Spinal cord (tissue), 9 donors: ENCODE measurements at regions not wholly inside any gene's neighbourhood (a gene's known extent, or its start where the extent isn't known, plus 50 kb on each side); places are given as distances from the start of the nearest gene placed in this dataset.
"Not testable (repeated sequence)": the region's sequence is repeated elsewhere in the genome, so short reads cannot be mapped to it uniquely, and the experiment has no call there.

Source experiments
- DNase-seq, 6 donors: peaks; one replicate each; pipeline versions ENCODE4 v3.0.0 to v3.0.0-alpha.2; 2013 to 2015; ENCODE audit warnings: low spot score in 6 of 6, low read depth in 4 of 6
- H3K27ac ChIP-seq: one replicate; pipeline ENCODE4 v1.5.1; 2013; ENCODE audit warnings: low read depth, low read length, control low read depth
- H3K27me3 ChIP-seq: one replicate; pipeline ENCODE4 v1.6.1; 2013; ENCODE audit warnings: low read length; ENCODE audit not compliant: control insufficient read depth, insufficient read depth
- H3K36me3 ChIP-seq: one replicate; pipeline ENCODE4 v1.6.1; 2013; ENCODE audit warnings: low read length; ENCODE audit not compliant: control insufficient read depth, insufficient read depth
- H3K4me1 ChIP-seq: one replicate; pipeline ENCODE4 v1.6.1; 2013; ENCODE audit warnings: low read length; ENCODE audit not compliant: control insufficient read depth, insufficient read depth
- H3K4me3 ChIP-seq: one replicate; pipeline ENCODE4 v1.5.1; 2013; ENCODE audit warnings: low read depth, low read length, control low read depth
- H3K9me3 ChIP-seq: one replicate; pipeline ENCODE4 v1.6.1; 2013; ENCODE audit warnings: low read length; ENCODE audit not compliant: control insufficient read depth, insufficient read depth
- WGBS: methylation state at CpG from one replicate; pipeline ENCODE4 v1.1.5; 2013; ENCODE audit warnings: missing lambda C conversion rate; ENCODE audit not compliant: insufficient coverage; 5-methylcytosine and 5-hydroxymethylcytosine counted together
- donor health status: healthy.

DNA sequence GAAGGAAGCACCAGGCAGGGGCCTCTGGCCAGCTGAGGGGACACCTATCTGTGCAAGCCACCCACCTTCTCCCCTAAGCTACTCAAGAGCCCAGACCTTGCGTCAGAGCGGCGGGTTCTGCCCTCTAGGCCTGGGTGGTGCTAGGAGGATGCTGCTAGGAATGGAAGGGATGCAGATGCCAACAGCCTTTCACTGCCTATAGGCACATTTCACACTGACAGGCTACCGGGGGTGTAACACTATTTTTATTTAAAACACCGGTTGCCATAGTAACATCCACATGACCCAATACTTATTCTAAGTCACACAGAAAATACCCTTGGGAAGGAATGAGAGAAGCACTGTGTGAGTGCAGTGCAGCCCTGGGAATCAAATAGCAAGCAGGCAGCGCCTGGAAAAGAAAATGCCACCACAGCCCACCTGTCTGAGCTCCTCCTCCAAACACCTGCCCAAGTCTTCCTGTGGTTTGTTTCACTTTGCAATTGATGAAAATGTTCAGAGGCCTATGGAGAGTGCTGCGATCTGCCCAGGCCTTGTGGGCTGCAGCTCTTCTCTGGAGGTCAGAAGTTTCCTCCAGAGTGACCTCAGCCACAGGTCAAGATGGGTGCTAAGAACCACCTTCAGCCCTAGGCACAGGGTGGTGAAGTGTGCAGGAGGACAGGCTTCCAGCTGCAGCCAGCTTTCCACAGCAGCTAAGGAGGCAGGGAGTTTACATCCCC is 113.5 kb upstream of the TOPAZ1 start:
- WGBS: 73% methylated on average over 1 of the region's 7 CpGs
- Histone ChIP-seq H3K9me3 (no peaks in the 10 kb centered on the region), H3K4me3 (no peak overlapping the region), H3K36me3 (no peaks in the 10 kb centered on the region), H3K27me3 (no peaks in the 10 kb centered on the region), H3K4me1 (peaks cover 14% of the 10 kb centered on the region), H3K27ac (peak overlapping the region; percentile 27)
- peak in 2 of 6 donors; percentile 73 to 83 for DNase-seq

GRCh38 chr3:44130249-44130648 is 111.4 kb upstream of the TOPAZ1 start:
- no peak for DNase-seq
- no peak overlapping the region for H3K27ac ChIP-seq
- peaks cover 14% of the 10 kb centered on the region for H3K4me1 ChIP-seq
- peaks cover under 1% of the 10 kb centered on the region for H3K27me3 ChIP-seq
- WGBS: 100% methylated on average over 2 of the region's 4 CpGs
- no peak overlapping the region for H3K4me3 ChIP-seq
- H3K9me3 ChIP-seq: no peaks in the 10 kb centered on the region
- no peaks in the 10 kb centered on the region for H3K36me3 ChIP-seq

GRCh38 chr3:44132061-44132460 is 109.6 kb upstream of the TOPAZ1 start:
- H3K27me3 ChIP-seq: peaks cover 2% of the 10 kb centered on the region
- 90% methylated on average over 4 of the region's 4 CpGs for whole genome bisulfite sequencing
- no peak overlapping the region for H3K4me3 ChIP-seq
- DNase-seq: no peak
- no peaks in the 10 kb centered on the region for H3K36me3 ChIP-seq
- no peak overlapping the region for H3K27ac ChIP-seq
- H3K4me1 ChIP-seq: peaks cover 14% of the 10 kb centered on the region
- H3K9me3 ChIP-seq: no peaks in the 10 kb centered on the region

GRCh38 chr3:44132593-44132992 is 109.1 kb upstream of the TOPAZ1 start:
- Histone ChIP-seq H3K27ac (no peak overlapping the region), H3K4me1 (peaks cover 14% of the 10 kb centered on the region), H3K36me3 (no peaks in the 10 kb centered on the region), H3K9me3 (no peaks in the 10 kb centered on the region), H3K27me3 (peaks cover 2% of the 10 kb centered on the region), H3K4me3 (no peak overlapping the region)
- no peak for DNase-seq
- WGBS: no CpG with 5 or more reads among the region's 7 CpGs

DNA sequence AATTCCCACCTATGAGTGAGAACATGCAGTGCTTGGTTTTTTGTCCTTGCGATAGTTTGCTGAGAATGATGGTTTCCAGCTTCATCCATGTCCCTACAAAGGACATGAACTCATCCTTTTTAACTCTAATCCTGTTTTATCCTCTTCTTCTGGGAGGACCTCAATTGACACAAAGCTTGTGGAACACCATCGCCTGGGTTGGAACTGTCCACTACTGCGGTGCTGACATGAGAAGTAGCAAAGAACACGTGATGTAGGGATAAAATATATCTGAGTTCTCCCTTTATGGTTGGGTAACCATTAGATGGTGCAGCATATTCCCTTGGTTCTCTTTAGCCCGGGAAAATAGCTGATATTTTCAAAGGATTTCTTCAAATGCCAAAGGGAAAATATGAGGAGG is 105.3 kb upstream of the TOPAZ1 start:
- no peaks in the 10 kb centered on the region for H3K9me3 ChIP-seq
- no peaks in the 10 kb centered on the region for H3K4me1 ChIP-seq
- 35% methylated on average over 2 of the region's 5 CpGs for WGBS
- H3K4me3 ChIP-seq: no peak overlapping the region
- no peak for DNase-seq
- no peaks in the 10 kb centered on the region for H3K36me3 ChIP-seq
- H3K27ac ChIP-seq: no peak overlapping the region
- peaks cover 2% of the 10 kb centered on the region for H3K27me3 ChIP-seq

DNA sequence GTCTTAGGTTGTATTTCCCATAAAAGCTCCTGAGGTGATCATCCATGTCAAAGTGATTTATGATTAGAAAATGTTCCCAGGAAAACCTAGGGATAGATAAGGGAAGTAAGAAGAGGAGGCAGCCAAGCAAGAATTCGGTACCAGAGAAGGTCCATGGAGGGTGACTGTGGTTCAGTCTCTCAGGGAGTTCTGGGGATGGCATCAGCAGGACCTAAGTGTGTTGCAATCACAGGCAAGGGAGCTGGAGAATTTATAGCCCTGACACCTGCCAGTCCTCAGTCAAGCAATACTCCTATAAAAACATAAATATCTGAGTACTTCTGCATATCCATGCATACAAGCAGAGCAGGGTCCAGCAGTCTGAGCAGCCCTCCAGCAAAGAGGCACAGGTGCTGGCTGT is 95.6 kb upstream of the TOPAZ1 start:
- Histone ChIP-seq H3K36me3 (no peaks in the 10 kb centered on the region), H3K4me3 (no peak overlapping the region), H3K9me3 (no peaks in the 10 kb centered on the region), H3K4me1 (no peaks in the 10 kb centered on the region), H3K27me3 (no peaks in the 10 kb centered on the region), H3K27ac (no peak overlapping the region)
- no peak for DNase-seq
- 33% methylated on average over 1 of the region's 1 CpG for WGBS

DNA sequence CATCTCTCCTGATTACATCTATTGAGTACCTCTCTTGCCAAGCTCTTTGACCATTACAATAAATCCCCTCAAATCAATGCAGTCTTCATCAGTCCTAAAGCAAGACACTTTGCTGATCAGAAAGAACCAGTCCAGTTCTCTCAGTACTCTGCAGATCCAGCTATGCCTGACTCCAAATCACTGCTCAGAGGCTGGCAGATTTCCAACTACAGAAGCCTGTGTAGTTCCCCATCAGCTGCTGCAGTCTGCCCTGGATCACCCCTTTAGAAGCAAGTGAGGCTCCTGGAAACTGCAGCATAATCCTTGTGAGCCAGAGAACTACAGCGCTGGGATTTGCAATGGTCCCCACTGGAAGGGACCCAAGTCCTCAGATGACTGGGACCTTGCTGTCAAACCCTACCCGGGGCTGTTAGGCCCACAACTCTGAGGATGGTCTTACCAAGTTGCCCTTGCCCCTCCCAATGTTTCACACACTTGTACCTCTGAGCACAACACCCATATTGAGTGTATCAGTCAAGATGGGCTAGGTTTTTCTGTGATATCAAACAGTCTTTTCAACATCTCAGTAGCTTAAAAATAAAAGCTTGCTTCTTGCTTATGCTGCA is 81.9 kb upstream of the TOPAZ1 start:
- H3K9me3 ChIP-seq: no peaks in the 10 kb centered on the region
- H3K36me3 ChIP-seq: no peaks in the 10 kb centered on the region
- no peak overlapping the region for H3K27ac ChIP-seq
- WGBS: 82% methylated on average over 2 of the region's 2 CpGs
- H3K27me3 ChIP-seq: no peaks in the 10 kb centered on the region
- DNase-seq: peak in 3 of 6 donors; percentile 5 to 54 (median 20)
- H3K4me3 ChIP-seq: no peak overlapping the region
- no peaks in the 10 kb centered on the region for H3K4me1 ChIP-seq

- no peaks in the 10 kb centered on the region for H3K27me3 ChIP-seq
- 79% methylated on average over 4 of the region's 4 CpGs for WGBS
- H3K27ac ChIP-seq: no peak overlapping the region
- no peak for DNase-seq
- no peaks in the 10 kb centered on the region for H3K4me1 ChIP-seq
- H3K4me3 ChIP-seq: no peak overlapping the region
- H3K9me3 ChIP-seq: no peaks in the 10 kb centered on the region
- no peaks in the 10 kb centered on the region for H3K36me3 ChIP-seq
Measured at GRCh38 chr3:44160818-44161217, 80.9 kb upstream of the TOPAZ1 start.

DNA sequence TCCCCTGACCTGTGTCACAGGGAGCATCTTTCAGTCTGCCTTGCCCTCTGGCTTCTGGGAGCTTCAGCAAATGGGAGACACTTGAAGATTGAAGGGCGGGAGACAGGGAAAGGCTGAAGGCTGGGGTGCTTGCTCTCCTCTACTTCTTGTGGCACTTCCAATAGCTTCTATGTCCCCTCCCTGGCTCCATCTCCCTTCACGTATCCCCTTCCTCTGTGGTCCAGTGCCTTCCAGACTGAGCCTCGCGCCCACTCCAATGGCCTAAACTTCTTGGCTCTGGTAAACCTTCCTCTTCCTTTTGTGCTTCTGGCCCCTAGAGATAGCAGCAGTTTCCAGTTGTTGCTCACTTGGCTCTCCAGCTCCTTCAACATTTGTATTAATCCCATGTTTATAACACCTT is 69.8 kb upstream of the TOPAZ1 start:
- no peaks in the 10 kb centered on the region for H3K9me3 ChIP-seq
- no peak overlapping the region for H3K4me3 ChIP-seq
- no peaks in the 10 kb centered on the region for H3K27me3 ChIP-seq
- no peaks in the 10 kb centered on the region for H3K4me1 ChIP-seq
- H3K27ac ChIP-seq: no peak overlapping the region
- no peak for DNase-seq
- 95% methylated on average over 4 of the region's 4 CpGs for WGBS
- H3K36me3 ChIP-seq: no peaks in the 10 kb centered on the region

- WGBS: 94% methylated on average over 8 of the region's 8 CpGs
- not testable (repeated sequence) for DNase-seq, H3K4me1 ChIP-seq, H3K4me3 ChIP-seq, H3K27me3 ChIP-seq, H3K9me3 ChIP-seq, H3K36me3 ChIP-seq, H3K27ac ChIP-seq
Measured at GRCh38 chr3:44172701-44173100, 69.0 kb upstream of the TOPAZ1 start.
